ENCODE measurements at regions not wholly inside any gene's neighbourhood (a gene's known extent, or its start where the extent isn't known, plus 50 kb on each side); places are given as distances from the start of the nearest gene placed in this dataset.

DNA sequence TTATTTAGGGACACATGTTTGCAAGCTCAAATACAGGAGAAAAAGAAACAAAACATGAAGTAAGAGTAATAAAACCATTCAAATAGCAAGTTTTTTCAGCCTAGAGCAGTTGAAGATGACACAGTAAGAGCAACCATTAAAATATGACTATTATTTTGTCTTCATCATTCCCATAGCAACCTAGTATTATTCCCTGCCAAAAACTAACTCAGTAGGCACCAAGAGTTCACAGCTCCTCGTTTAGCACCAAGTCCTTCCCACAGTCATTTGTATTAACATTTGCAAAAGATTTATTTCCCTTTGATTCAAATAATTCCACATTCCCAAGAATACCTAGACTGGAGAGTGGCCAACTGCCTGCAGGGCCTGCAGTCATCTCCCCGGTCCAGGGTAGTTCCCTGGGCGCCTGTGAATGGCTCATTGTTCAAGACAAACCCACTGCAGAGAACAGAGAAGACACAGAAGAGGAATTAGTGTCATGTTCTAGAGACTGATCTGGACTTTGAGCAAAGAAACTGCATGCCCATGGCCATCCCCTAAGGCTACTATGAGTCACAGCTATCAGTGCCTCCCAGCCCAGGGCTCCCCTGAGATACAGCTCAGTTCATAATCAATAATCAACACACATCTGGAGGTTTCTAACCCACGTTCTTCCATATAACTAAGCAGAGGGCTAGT is 139.1 kb upstream of the MAP3K1 start:
- DNase-seq (ENCODE audit: low read depth) = peak; percentile 42
- TF ChIP-seq MYC (IDR thresholded peaks at IDR 0.05; ENCODE audit: low read depth, low read length) = no peak
- no peak for TF ChIP-seq CTCF (IDR thresholded peaks at IDR 0.05; ENCODE audit: low read depth, low read length)
- TF ChIP-seq MAX (IDR thresholded peaks at IDR 0.05; ENCODE audit: low read depth, low read length) = no peak
- TF ChIP-seq POLR2A (IDR thresholded peaks at IDR 0.05; ENCODE audit: extremely low read depth, insufficient read length) = no peak
- H3K4me3 ChIP-seq (ENCODE audit: low read depth, low read length) = no peak overlapping the region

DNA sequence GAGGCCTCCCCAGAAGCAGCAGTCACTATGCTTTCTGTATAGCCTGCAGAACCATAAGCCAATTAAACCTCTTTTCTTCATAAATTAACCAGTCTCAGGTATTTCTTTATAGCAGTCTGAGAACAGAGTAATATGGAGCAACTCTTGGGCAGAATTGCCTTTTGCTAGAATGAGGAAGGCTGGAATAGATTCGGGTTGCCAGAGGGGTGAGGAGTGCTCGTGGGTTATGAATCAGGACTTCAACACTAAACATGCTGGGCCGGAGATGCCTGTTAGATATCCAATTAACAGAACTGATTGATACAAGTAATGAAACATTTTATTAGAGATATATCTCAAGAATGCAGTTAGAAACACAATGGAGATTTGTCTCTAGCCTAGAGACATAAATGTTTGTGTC is 140.9 kb upstream of the MAP3K1 start:
- TF ChIP-seq POLR2A (IDR thresholded peaks at IDR 0.05; ENCODE audit: extremely low read depth, insufficient read length) = no peak
- TF ChIP-seq CTCF (IDR thresholded peaks at IDR 0.05; ENCODE audit: low read depth, low read length) = no peak
- no peak for TF ChIP-seq MYC (IDR thresholded peaks at IDR 0.05; ENCODE audit: low read depth, low read length)
- no peak for TF ChIP-seq MAX (IDR thresholded peaks at IDR 0.05; ENCODE audit: low read depth, low read length)
- no peak for DNase-seq (ENCODE audit: low read depth)
- H3K4me3 ChIP-seq (ENCODE audit: low read depth, low read length) = no peak overlapping the region

GRCh38 chr5:56673171-56673570 is 142.2 kb upstream of the MAP3K1 start:
- peak; percentile 81 for DNase-seq (ENCODE audit: low read depth)
- no peak overlapping the region for H3K4me3 ChIP-seq (ENCODE audit: low read depth, low read length)
- TF ChIP-seq MAX (IDR thresholded peaks at IDR 0.05; ENCODE audit: low read depth, low read length) = no peak
- TF ChIP-seq MYC (IDR thresholded peaks at IDR 0.05; ENCODE audit: low read depth, low read length) = no peak
- TF ChIP-seq CTCF (IDR thresholded peaks at IDR 0.05; ENCODE audit: low read depth, low read length) = no peak
- no peak for TF ChIP-seq POLR2A (IDR thresholded peaks at IDR 0.05; ENCODE audit: extremely low read depth, insufficient read length)

DNA sequence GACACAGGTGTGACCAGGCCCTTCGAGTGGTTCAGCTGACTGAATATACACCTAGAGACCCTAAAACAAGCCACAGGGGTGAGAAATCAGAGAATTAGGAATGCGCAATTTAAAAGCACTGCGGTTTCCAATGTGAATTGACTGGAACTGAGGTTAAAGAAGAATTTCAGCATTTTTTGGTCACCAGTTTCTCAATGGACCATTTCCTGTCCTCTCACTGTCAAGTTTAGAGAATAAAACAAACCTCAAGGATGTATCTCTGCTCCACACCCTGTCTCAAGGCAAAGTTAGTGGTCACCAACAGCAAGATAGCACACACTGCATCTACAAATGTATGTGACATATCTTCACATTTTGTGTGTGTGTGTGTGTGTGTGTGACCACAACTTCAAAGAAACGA is 143.8 kb upstream of the MAP3K1 start:
- H3K4me3 ChIP-seq (ENCODE audit: low read depth, low read length) = no peak overlapping the region
- TF ChIP-seq MYC (IDR thresholded peaks at IDR 0.05; ENCODE audit: low read depth, low read length) (peak; percentile 35; the same call in 1 of the 2 replicates), POLR2A (IDR thresholded peaks at IDR 0.05; ENCODE audit: extremely low read depth, insufficient read length) (no peak), MAX (IDR thresholded peaks at IDR 0.05; ENCODE audit: low read depth, low read length) (peak; percentile 25; the same call in 1 of the 2 replicates), CTCF (IDR thresholded peaks at IDR 0.05; ENCODE audit: low read depth, low read length) (no peak)
- peak; percentile 84 for DNase-seq (ENCODE audit: low read depth)

- H3K4me3 ChIP-seq (ENCODE audit: low read depth, low read length) = no peak overlapping the region
- no peak for TF ChIP-seq CTCF (IDR thresholded peaks at IDR 0.05; ENCODE audit: low read depth, low read length)
- TF ChIP-seq MYC (IDR thresholded peaks at IDR 0.05; ENCODE audit: low read depth, low read length) = no peak
- TF ChIP-seq POLR2A (IDR thresholded peaks at IDR 0.05; ENCODE audit: extremely low read depth, insufficient read length) = no peak
- TF ChIP-seq MAX (IDR thresholded peaks at IDR 0.05; ENCODE audit: low read depth, low read length) = no peak
- DNase-seq (ENCODE audit: low read depth) = no peak
These were observed 144.4 kb upstream of the MAP3K1 start for GRCh38 chr5:56670916-56671315.
